ENCODE measurements at regions not wholly inside any gene's neighbourhood (a gene's known extent, or its start where the extent isn't known, plus 50 kb on each side); places are given as distances from the start of the nearest gene placed in this dataset.
A peak's percentile ranks its signal among the peaks of the same experiment; 100 is the strongest.

GRCh38 chr15:87805117-87805820 lies 451.3 kb downstream of the NTRK3 start:
- DNase-seq (ENCODE audit: low spot score) = no peak

DNA sequence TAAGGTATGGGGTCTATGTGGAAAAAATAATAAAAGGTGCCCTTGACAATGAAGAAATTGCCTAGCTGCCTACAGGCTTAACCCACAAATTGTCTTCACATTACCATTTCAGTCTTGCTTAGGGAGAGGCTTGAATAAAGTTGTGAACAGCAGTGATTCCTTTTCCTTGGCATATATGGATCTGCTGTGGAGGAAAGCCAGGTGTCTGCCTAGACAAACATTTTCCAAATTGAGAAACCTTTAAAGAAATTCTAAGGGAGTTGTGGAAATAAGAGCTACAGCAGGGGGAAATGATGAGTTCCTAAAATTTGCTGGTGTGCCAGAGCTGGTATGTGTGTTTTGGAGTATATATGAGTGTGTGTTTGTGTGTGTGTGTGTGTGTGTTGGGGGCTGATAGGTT lies 452.1 kb downstream of the NTRK3 start:
- DNase-seq (ENCODE audit: low spot score) = no peak

DNA sequence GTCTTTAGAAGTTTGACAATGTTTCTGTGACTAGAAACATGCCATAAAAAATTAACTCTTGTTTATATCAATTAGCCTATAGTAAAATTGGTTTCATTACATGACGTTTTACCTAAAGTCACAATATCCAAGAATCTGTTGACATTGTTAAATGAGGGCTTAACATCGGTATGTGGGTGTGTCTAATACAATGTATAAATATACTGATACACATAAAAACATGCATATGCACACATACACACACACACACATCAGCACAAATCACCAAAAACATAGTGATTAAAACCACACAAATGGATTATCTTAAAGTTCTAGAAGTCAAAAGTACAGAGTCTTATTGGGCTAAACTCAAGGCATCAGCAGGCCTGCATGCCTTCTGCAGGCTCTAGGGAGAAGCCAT lies 456.7 kb downstream of the NTRK3 start:
- no peak for DNase-seq (ENCODE audit: low spot score)

DNA sequence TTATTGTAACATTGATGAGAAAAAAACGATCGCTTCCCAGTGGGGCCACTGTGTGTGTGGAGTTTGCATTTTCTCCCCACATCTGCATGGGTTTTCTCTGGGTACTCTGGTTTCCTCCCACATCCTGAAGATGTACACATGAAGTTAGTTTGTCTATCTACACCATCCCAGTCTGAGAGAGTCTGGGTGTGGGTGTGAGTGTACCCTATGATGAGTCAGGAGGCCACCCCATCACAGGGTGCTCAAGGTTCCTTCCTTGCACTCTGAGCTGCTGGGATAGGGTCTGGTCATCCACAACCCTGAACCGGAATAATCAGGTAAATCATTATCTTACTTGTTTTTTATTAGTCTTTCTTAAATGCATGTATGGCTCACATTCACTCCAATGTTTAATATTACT lies 457.1 kb downstream of the NTRK3 start:
- DNase-seq (ENCODE audit: low spot score) = no peak

DNA sequence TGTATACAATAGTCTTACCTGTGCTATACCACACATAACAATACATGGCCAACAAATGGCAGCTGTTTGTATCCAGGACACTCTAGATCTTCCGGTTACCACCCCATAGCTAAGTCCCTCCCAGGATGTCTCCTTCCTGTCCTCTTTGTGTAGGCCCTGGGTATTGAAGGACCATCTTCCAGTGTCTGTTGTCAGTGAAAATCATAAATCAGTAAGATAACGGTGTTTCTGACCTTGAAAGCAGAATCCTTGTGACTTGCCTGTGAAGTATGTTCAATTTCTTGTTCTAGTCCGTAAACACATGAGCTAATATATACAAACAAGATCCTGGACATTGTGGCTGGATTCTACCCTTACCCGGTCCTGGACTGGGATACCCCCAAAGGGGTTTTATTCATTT lies 462.8 kb downstream of the NTRK3 start:
- no peak for DNase-seq (ENCODE audit: low spot score)

GRCh38 chr15:87792250-87793040 lies 464.1 kb downstream of the NTRK3 start:
- peak; percentile 69 for DNase-seq (ENCODE audit: low spot score)

- no peak for DNase-seq (ENCODE audit: low spot score)
Measured at GRCh38 chr15:87781959-87782625, 474.4 kb downstream of the NTRK3 start.

GRCh38 chr15:87779746-87780145 lies 476.8 kb downstream of the NTRK3 start:
- no peak for DNase-seq (ENCODE audit: low spot score)

GRCh38 chr15:87778358-87778757 lies 478.2 kb downstream of the NTRK3 start:
- no peak for DNase-seq (ENCODE audit: low spot score)

DNA sequence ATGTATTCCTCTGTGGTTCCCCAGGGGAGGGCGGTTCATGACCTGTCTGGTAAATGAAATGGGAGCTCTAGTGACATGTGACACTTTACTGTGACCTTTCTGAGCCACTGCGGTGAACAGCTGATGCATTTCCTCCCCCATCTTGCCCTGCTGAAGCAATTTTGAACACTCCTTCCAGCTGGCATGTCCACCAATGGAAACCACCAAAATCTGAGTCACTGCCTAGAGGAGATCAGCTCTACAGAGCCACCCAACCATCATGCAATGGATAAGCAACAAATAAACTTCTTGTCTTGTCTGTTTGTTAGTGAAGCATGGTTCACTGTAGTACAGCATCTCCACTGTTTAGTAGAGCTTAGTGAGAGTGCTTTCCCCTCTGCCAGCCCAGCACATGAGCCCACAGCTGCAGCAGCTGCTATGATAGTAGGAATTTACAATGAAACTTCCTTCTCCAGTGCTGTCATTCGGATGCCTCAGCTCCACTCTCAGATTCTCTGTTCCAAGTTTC lies 479.4 kb downstream of the NTRK3 start:
- no peak for DNase-seq (ENCODE audit: low spot score)

DNA sequence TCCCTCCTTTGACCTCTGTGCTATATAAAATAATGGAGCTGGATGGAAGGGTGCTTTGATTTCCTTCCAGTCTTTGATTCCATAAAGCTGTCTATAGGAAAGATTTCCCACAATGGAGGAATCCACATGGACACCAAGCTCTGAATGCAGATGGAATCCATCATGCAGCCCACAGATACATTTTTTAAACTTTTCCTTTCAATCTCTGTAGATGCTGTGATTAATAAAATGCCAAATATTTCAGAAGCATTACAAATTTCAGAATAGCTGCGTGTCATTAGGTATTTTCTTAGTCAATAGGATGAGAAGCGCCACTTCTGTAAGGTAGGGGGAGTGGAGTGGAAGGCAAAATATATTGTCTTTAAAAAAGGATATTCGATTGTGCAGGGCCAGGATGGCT lies 489.0 kb downstream of the NTRK3 start:
- DNase-seq (ENCODE audit: low spot score) = no peak

DNA sequence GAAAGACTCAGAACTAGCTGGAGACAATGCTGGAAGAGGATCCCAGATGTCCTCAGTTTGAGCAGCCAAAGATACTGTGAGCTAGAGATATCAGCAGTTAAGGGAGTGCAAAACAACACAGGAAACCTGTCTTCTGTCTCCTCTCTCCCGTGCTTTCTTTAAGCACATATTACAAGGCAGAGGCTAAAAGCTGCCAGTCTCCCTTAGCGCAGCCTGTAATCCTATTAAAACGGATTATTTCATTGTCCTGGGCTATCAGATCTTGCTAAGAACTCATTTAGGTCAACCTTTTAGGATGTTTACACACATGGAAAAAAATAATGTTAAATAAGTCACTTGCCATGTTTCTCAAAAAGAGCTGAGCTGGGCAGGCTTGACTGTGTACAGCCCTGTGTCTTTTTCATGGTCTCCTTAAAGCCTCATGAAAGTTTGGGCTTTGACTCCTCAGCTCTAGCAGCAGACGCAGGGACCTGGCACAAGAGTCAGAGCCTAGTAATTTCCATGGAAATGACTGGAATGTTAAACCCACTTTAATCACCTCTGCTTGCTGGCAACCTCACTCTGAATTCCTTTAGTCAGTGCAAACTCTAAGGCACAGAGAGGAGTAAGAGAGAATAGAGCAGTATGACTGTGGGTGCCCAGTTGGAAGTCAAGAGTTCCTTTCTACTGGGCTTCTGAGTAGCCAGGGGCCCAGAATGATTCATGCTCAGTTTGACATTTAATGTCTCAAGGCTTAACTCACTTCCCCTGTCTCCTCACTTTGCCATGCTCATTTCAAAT lies 491.9 kb downstream of the NTRK3 start:
- DNase-seq (ENCODE audit: low spot score) = no peak

DNA sequence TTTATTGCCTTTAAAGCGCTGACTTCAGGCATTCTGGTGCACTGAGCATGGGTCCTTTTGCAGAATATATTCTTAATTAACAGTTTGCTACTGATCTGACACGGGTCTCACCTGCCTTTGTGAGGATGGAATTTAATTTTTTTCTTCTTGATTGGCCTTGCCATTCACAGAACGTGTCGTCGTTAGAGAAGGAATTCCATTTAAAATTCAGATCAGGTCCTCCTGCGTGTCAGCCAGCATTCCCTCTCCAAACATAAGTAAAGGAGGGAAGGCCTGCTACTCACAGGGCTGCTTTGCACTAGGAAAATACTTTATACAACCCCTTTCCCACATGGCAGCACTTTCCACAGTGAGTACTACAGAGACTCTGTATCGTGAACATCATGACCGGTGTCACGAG lies 492.7 kb downstream of the NTRK3 start:
- DNase-seq (ENCODE audit: low spot score) = no peak

DNA sequence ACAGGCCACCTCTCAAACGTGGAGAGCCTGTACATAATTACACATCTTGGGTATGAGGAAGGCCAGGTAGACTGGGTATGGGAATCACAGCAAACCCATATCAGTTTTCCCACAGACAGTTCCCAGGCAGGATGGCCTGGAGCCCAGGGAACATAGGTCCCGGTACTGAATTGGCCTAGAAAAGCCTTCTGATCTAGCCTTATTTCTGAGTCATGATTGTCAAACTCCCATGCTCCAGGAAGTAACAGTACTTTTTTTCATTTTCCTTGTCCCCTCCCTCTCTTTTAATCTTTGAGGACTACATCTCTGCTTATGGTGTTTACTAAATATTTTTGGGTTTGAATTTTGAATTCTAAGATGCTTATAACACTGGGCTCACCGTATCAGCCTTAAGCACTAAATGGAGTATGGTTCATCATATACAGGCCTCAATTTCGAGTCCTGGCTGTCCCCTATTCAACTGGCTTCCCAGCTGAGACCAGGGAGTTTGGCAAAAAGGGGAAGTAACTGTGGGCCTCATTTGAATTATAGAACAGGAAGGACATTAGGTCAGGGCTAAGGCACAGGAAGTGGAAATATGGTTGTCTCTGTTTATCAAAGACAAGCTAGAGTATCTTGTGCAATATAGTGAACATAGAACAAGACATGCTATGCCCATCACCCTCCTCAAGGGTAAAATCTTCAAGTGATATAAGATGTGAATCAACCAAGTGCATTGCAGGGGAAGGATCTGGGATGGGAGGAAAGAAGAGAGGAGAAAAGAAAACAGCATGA lies 494.6 kb downstream of the NTRK3 start:
- no peak for DNase-seq (ENCODE audit: low spot score)

DNA sequence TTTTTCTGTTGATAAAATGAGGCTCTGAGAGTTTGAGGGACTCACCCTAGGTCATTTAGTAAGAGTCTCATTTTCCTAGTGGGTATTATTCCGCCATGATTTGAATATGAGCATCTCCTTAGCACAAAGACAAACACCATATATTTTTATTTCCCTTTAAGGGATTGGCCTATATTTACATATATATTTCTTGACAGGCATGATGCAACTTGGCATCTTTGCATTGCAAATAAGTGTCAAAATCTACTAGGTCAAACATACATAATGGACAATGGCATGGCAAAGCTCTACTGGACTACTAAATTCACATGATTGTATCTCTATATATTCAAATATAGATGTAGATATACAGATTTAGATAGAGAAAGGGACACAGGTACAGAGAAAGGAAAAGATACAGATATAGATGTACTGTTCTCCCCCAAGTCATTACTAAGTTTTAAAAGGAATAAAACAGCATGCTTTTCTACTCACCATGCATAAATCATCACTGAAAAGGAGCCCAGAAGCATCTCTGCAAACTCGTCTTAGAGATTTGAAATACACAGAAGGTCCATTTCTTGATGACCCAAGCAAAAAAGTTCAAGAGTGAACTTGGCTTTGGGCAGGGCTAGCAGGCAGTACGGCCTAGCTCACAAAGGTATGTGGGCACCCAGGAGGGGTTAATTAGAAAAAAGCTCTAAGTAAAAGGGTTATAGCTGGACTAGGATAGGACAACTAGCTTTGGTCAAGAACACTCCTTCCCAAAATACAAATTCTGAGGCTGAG lies 495.8 kb downstream of the NTRK3 start:
- no peak for DNase-seq (ENCODE audit: low spot score)

GRCh38 chr15:87758794-87759418 lies 497.6 kb downstream of the NTRK3 start:
- no peak for DNase-seq (ENCODE audit: low spot score)

- DNase-seq (ENCODE audit: low spot score) = no peak
Measured at GRCh38 chr15:87757084-87757483, 499.5 kb downstream of the NTRK3 start.

- no peak for DNase-seq (ENCODE audit: low spot score)
Measured at GRCh38 chr15:87756072-87756471, 500.5 kb downstream of the NTRK3 start.

DNA sequence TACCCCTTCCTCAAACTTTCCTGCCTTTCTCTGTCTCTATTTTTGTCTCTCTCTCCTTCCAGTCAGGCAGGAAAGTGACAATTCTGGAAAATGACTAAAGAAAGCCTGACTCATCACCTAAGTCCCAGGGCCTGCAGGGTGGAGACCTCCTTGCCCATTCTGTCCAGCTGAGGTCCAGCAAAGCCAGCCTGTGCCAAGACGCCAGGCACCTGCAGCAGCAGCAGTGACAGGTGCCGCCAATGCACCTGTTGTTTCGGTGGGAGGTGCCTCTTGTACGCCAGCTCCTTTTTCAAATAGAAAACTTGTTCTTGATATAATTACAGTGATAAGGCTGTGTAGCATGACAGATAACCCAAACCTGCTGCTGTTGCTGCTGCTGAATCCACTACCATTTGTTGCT lies 501.3 kb downstream of the NTRK3 start:
- DNase-seq (ENCODE audit: low spot score) = no peak

- DNase-seq (ENCODE audit: low spot score) = no peak
Measured at GRCh38 chr15:87753539-87753938, 503.0 kb downstream of the NTRK3 start.
